ENCODE measurements at regions not wholly inside any gene's neighbourhood (a gene's known extent, or its start where the extent isn't known, plus 50 kb on each side); places are given as distances from the start of the nearest gene placed in this dataset.

DNA sequence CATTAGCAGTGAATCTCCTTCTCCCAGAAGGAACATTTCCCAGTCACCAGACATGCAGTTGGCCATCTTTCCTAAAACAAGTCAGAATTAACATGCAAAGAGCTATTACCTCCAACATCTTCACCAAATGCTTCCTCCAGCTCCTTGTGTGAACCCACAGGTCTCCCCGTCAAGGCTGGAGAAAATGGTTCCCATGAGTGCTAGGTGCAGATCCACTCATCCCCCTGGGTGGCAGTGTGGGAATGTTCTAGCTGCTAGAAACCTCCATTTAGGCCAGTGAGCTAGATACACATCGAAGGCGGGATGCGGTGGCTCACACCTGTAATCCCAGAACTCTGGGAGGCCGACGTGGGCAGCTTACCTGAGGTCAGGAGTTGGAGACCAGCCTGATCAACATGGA is 603.9 kb upstream of the SLC35B3 start:
- FAIRE-seq, result no peak
- no peak overlapping the region for H3K4me3 Mint-ChIP-seq (ENCODE audit: unreplicated experiment)
- H3K9me3 ChIP-seq (ENCODE audit: insufficient read depth, low read depth, low read length), result peaks cover 4% of the 10 kb centered on the region

GRCh38 chr6:9028086-9028485 is 592.7 kb upstream of the SLC35B3 start:
- Mint-ChIP-seq H3K36me3 (ENCODE audit: low read depth, unreplicated experiment) (no peaks in the 10 kb centered on the region), H3K9me3 (ENCODE audit: unreplicated experiment) (peaks cover 4% of the 10 kb centered on the region), H3K27ac (ENCODE audit: unreplicated experiment) (no peak overlapping the region), H3K27me3 (ENCODE audit: low read depth, unreplicated experiment) (no peaks in the 10 kb centered on the region), H3K4me3 (ENCODE audit: unreplicated experiment) (no peak overlapping the region), H3K4me1 (ENCODE audit: low read depth, unreplicated experiment) (no peaks in the 10 kb centered on the region)
- H3K36me3 ChIP-seq (ENCODE audit: insufficient read depth, low read length), result no peaks in the 10 kb centered on the region
- no peak overlapping the region for H2AFZ ChIP-seq (ENCODE audit: low read depth, low read length)
- TF ChIP-seq EZH2 (IDR thresholded peaks at IDR 0.05; ENCODE audit: insufficient read depth, low read length), result no peak
- TF ChIP-seq, protein P1, sequence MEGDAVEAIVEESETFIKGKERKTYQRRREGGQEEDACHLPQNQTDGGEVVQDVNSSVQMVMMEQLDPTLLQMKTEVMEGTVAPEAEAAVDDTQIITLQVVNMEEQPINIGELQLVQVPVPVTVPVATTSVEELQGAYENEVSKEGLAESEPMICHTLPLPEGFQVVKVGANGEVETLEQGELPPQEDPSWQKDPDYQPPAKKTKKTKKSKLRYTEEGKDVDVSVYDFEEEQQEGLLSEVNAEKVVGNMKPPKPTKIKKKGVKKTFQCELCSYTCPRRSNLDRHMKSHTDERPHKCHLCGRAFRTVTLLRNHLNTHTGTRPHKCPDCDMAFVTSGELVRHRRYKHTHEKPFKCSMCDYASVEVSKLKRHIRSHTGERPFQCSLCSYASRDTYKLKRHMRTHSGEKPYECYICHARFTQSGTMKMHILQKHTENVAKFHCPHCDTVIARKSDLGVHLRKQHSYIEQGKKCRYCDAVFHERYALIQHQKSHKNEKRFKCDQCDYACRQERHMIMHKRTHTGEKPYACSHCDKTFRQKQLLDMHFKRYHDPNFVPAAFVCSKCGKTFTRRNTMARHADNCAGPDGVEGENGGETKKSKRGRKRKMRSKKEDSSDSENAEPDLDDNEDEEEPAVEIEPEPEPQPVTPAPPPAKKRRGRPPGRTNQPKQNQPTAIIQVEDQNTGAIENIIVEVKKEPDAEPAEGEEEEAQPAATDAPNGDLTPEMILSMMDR (IDR thresholded peaks at IDR 0.05; ENCODE audit: insufficient read depth, low read depth, low read length), result no peak
- no peaks in the 10 kb centered on the region for H3K4me1 ChIP-seq (ENCODE audit: insufficient read depth, low read length)
- FAIRE-seq, result no peak
- no peak overlapping the region for H3K4me2 ChIP-seq (ENCODE audit: low read length)
- H3K79me2 ChIP-seq (ENCODE audit: insufficient read depth, low read length), result no peaks in the 10 kb centered on the region
- no peak overlapping the region for H3K4me3 ChIP-seq (ENCODE audit: insufficient read depth, low read depth, low read length)
- no peak overlapping the region for H3K9ac ChIP-seq (ENCODE audit: low read length)
- no peaks in the 10 kb centered on the region for H3K27me3 ChIP-seq (ENCODE audit: insufficient read depth, low read length)
- H3K9me3 ChIP-seq (ENCODE audit: insufficient read depth, low read depth, low read length), result no peaks in the 10 kb centered on the region
- H4K20me1 ChIP-seq (ENCODE audit: insufficient read depth, low read length), result no peaks in the 10 kb centered on the region
- no peak for DNase-seq (ENCODE audit: low read depth)
- H3K27ac ChIP-seq (ENCODE audit: low read depth, low read length), result no peak overlapping the region

More for the DNA sequence above, 603.9 kb upstream of the SLC35B3 start:
- Mint-ChIP-seq H3K36me3 (ENCODE audit: low read depth, unreplicated experiment) (no peaks in the 10 kb centered on the region), H3K27ac (ENCODE audit: unreplicated experiment) (no peak overlapping the region), H3K9me3 (ENCODE audit: unreplicated experiment) (peaks cover 14% of the 10 kb centered on the region), H3K4me1 (ENCODE audit: low read depth, unreplicated experiment) (no peaks in the 10 kb centered on the region), H3K27me3 (ENCODE audit: low read depth, unreplicated experiment) (no peaks in the 10 kb centered on the region)
- Histone ChIP-seq H2AFZ (ENCODE audit: low read depth, low read length) (no peak overlapping the region), H3K79me2 (ENCODE audit: insufficient read depth, low read length) (no peaks in the 10 kb centered on the region), H3K27ac (ENCODE audit: low read depth, low read length) (no peak overlapping the region), H3K36me3 (ENCODE audit: insufficient read depth, low read length) (no peaks in the 10 kb centered on the region), H3K27me3 (ENCODE audit: insufficient read depth, low read length) (no peaks in the 10 kb centered on the region), H3K4me3 (ENCODE audit: insufficient read depth, low read depth, low read length) (no peak overlapping the region), H3K4me2 (ENCODE audit: low read length) (no peak overlapping the region), H3K4me1 (ENCODE audit: insufficient read depth, low read length) (no peaks in the 10 kb centered on the region), H4K20me1 (ENCODE audit: insufficient read depth, low read length) (no peaks in the 10 kb centered on the region), H3K9ac (ENCODE audit: low read length) (no peak overlapping the region)
- DNase-seq (ENCODE audit: low read depth), result no peak
- no peak for TF ChIP-seq EZH2 (IDR thresholded peaks at IDR 0.05; ENCODE audit: insufficient read depth, low read length)
- TF ChIP-seq, protein P1 (IDR thresholded peaks at IDR 0.05; ENCODE audit: insufficient read depth, low read depth, low read length), result no peak

DNA sequence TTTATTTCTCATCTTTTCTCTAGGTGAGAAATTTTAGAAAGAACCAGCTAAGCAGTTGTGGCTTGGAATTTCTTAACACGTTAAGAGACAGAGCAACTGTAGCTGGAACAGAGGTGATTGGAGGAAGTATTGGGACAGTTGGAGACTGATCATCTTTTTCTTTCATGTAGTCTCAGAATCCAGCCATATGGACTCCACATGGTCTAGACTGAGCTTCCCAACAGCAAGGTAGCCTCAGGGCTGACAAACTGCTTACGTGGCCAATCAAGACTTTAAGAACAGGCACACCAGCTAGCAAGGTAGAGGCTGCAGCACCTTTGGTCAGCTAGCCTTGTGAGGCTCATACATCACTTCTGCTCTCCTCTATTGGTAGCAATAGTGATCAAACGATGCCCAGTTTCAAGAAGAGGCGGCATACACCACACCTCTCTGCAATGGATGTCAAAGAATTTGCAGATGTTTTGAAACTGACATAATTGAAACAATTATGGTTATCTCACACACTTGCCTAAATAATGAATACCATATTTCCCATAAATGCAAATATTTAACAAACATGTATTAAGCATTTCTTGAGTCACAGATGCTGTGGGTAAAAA is 590.5 kb upstream of the SLC35B3 start:
- TF ChIP-seq, protein P1 (IDR thresholded peaks at IDR 0.05; ENCODE audit: insufficient read depth, low read depth, low read length), result no peak
- no peak for TF ChIP-seq EZH2 (IDR thresholded peaks at IDR 0.05; ENCODE audit: insufficient read depth, low read length)
- Histone ChIP-seq H3K9me3 (ENCODE audit: insufficient read depth, low read depth, low read length) (no peaks in the 10 kb centered on the region), H3K4me1 (ENCODE audit: insufficient read depth, low read length) (no peaks in the 10 kb centered on the region), H3K4me3 (ENCODE audit: insufficient read depth, low read depth, low read length) (no peak overlapping the region), H3K9ac (ENCODE audit: low read length) (no peak overlapping the region), H3K27ac (ENCODE audit: low read depth, low read length) (no peak overlapping the region), H3K36me3 (ENCODE audit: insufficient read depth, low read length) (no peaks in the 10 kb centered on the region), H2AFZ (ENCODE audit: low read depth, low read length) (no peak overlapping the region), H3K27me3 (ENCODE audit: insufficient read depth, low read length) (no peaks in the 10 kb centered on the region), H3K4me2 (ENCODE audit: low read length) (no peak overlapping the region), H4K20me1 (ENCODE audit: insufficient read depth, low read length) (no peaks in the 10 kb centered on the region), H3K79me2 (ENCODE audit: insufficient read depth, low read length) (no peaks in the 10 kb centered on the region)
- DNase-seq (ENCODE audit: low read depth), result no peak
- H3K27me3 Mint-ChIP-seq (ENCODE audit: low read depth, unreplicated experiment), result no peaks in the 10 kb centered on the region
- H3K36me3 Mint-ChIP-seq (ENCODE audit: low read depth, unreplicated experiment), result no peaks in the 10 kb centered on the region
- peaks cover 4% of the 10 kb centered on the region for H3K9me3 Mint-ChIP-seq (ENCODE audit: unreplicated experiment)
- no peak for FAIRE-seq
- H3K4me3 Mint-ChIP-seq (ENCODE audit: unreplicated experiment), result no peak overlapping the region
- H3K27ac Mint-ChIP-seq (ENCODE audit: unreplicated experiment), result no peak overlapping the region
- no peaks in the 10 kb centered on the region for H3K4me1 Mint-ChIP-seq (ENCODE audit: low read depth, unreplicated experiment)
